ENCODE measurements at regions not wholly inside any gene's neighbourhood (a gene's known extent, or its start where the extent isn't known, plus 50 kb on each side); places are given as distances from the start of the nearest gene placed in this dataset.

DNA sequence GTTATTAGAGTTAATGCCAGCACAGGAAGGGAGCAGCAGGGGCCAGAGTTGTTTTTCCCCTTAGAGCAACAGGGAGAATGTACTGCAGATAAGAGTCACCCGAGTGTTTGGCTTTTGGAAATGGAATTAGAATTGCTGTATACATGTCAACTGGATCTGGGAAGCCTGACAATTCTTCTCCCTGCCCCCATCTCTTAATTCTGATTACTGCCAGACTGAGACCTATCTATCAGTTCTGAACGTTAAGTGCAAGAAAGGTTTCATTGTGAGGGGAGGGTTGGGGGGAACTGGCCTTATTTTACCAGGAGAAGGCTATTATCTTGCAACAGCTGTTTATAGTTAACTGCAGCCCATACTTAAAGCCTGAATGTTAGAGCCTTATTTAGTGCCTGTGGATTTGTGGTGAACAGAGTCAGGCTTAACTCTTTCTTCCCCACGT is 424.5 kb upstream of the CDH11 start:
- no peak for DNase-seq (ENCODE audit: low read depth in 1 of 2, low spot score in 1 of 2)
- no peak overlapping the region for H3K27ac ChIP-seq (replicated peaks)
- no peaks in the 10 kb centered on the region for H3K27me3 ChIP-seq (ENCODE audit: insufficient read depth, poor library complexity, severe bottlenecking)
- TF ChIP-seq, protein P1, sequence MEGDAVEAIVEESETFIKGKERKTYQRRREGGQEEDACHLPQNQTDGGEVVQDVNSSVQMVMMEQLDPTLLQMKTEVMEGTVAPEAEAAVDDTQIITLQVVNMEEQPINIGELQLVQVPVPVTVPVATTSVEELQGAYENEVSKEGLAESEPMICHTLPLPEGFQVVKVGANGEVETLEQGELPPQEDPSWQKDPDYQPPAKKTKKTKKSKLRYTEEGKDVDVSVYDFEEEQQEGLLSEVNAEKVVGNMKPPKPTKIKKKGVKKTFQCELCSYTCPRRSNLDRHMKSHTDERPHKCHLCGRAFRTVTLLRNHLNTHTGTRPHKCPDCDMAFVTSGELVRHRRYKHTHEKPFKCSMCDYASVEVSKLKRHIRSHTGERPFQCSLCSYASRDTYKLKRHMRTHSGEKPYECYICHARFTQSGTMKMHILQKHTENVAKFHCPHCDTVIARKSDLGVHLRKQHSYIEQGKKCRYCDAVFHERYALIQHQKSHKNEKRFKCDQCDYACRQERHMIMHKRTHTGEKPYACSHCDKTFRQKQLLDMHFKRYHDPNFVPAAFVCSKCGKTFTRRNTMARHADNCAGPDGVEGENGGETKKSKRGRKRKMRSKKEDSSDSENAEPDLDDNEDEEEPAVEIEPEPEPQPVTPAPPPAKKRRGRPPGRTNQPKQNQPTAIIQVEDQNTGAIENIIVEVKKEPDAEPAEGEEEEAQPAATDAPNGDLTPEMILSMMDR (IDR thresholded peaks at IDR 0.05; ENCODE audit: insufficient read depth, low read length) = no peak
- no peak for TF ChIP-seq SPI1 (IDR thresholded peaks at IDR 0.05; ENCODE audit: borderline replicate concordance, low read depth)
- no peak for TF ChIP-seq POLR2AphosphoS5 (IDR thresholded peaks at IDR 0.05; ENCODE audit: low read depth)
- TF ChIP-seq, protein P2, sequence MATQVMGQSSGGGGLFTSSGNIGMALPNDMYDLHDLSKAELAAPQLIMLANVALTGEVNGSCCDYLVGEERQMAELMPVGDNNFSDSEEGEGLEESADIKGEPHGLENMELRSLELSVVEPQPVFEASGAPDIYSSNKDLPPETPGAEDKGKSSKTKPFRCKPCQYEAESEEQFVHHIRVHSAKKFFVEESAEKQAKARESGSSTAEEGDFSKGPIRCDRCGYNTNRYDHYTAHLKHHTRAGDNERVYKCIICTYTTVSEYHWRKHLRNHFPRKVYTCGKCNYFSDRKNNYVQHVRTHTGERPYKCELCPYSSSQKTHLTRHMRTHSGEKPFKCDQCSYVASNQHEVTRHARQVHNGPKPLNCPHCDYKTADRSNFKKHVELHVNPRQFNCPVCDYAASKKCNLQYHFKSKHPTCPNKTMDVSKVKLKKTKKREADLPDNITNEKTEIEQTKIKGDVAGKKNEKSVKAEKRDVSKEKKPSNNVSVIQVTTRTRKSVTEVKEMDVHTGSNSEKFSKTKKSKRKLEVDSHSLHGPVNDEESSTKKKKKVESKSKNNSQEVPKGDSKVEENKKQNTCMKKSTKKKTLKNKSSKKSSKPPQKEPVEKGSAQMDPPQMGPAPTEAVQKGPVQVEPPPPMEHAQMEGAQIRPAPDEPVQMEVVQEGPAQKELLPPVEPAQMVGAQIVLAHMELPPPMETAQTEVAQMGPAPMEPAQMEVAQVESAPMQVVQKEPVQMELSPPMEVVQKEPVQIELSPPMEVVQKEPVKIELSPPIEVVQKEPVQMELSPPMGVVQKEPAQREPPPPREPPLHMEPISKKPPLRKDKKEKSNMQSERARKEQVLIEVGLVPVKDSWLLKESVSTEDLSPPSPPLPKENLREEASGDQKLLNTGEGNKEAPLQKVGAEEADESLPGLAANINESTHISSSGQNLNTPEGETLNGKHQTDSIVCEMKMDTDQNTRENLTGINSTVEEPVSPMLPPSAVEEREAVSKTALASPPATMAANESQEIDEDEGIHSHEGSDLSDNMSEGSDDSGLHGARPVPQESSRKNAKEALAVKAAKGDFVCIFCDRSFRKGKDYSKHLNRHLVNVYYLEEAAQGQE (IDR thresholded peaks at IDR 0.05; ENCODE audit: insufficient replicate concordance, low read depth) = no peak
- no peak for TF ChIP-seq GABPA (IDR thresholded peaks at IDR 0.05; ENCODE audit: low read depth)
- H3K4me3 ChIP-seq (replicated peaks; ENCODE audit: insufficient read depth, low read length) = no peak overlapping the region

DNA sequence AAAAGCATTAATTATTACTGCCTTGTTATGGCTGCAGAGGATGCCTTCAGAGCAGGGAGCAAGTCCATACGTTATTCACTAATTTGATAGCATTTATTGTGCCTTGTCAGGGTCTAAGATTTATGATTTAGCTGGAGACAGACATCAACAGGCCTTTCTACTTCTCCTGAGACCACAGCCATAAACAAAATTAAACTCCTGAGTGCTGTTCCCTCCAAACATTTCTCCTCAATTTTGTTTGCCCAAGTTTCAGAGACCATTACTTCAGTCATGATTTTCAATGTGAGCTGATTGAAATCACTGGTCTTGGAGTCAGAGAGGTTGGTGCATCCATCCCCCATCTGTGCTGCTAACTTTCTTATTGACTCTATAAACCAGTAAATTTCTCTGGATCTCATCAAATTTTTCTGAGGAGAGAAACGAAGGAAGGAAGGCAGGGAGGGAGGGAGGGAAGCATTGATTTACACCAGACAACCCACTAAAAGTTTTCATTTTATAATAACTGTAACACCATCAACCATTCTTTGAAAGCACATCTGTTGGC is 423.6 kb upstream of the CDH11 start:
- no peaks in the 10 kb centered on the region for H3K27me3 ChIP-seq (ENCODE audit: insufficient read depth, poor library complexity, severe bottlenecking)
- no peak overlapping the region for H3K4me3 ChIP-seq (replicated peaks; ENCODE audit: insufficient read depth, low read length)
- DNase-seq (ENCODE audit: low read depth in 1 of 2, low spot score in 1 of 2) = no peak
- no peak for TF ChIP-seq GABPA (IDR thresholded peaks at IDR 0.05; ENCODE audit: low read depth)
- no peak for TF ChIP-seq SPI1 (IDR thresholded peaks at IDR 0.05; ENCODE audit: borderline replicate concordance, low read depth)
- TF ChIP-seq, protein P2 (IDR thresholded peaks at IDR 0.05; ENCODE audit: insufficient replicate concordance, low read depth) = no peak
- no peak for TF ChIP-seq POLR2AphosphoS5 (IDR thresholded peaks at IDR 0.05; ENCODE audit: low read depth)
- TF ChIP-seq, protein P1 (IDR thresholded peaks at IDR 0.05; ENCODE audit: insufficient read depth, low read length) = no peak
- H3K27ac ChIP-seq (replicated peaks) = no peak overlapping the region

DNA sequence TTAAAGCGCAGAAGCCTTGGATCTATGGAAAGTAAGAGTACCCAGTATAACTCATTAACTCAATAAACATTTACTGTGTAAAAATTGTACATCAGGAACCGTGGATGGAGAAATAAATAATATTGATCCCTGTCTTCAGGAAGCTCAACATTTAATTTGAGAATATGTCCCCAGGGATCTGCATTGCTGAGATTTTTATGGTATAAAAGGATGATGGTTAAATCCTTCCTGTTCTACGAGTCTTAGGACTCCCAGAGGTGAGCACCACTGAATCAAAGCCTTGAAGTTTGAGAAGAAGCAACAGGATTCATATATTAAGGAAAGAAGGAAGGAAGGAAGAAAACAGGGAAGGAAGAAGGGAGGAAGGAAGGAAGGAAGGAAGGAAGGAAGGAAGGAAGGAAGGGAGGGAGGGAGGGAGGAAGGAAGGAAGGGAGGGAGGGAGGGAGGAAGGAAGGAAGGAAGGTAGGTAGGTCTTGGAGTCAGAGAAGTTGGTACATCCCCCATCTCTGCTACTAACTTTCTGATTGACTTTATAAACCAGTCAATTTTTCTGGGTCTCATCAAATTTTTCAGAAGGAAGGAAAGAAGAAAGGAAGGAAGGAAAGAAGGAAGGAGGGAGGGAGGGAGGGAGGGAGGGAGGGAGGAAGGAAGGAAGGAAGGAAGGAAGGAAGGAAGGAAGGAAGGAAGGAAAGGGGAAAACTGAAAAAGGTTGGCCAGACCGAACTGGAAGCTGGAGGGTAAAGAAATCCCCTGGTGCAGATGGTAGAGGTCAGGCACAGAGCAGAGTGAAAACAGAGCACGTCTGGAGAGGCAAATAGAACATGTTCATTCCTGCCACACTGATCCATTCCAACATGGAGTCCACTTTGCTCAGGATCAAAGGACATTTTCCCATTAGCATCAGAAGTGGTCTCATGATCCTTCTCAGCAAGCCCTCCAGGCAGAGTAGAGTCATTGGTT is 422.2 kb upstream of the CDH11 start:
- Histone ChIP-seq H3K27ac (replicated peaks) (no peak overlapping the region), H3K27me3 (ENCODE audit: insufficient read depth, poor library complexity, severe bottlenecking) (no peaks in the 10 kb centered on the region), H3K4me3 (replicated peaks; ENCODE audit: insufficient read depth, low read length) (no peak overlapping the region)
- DNase-seq (ENCODE audit: low read depth in 1 of 2, low spot score in 1 of 2) = no peak
- TF ChIP-seq, protein P1 (IDR thresholded peaks at IDR 0.05; ENCODE audit: insufficient read depth, low read length) = no peak
- TF ChIP-seq GABPA (IDR thresholded peaks at IDR 0.05; ENCODE audit: low read depth) (no peak), POLR2AphosphoS5 (IDR thresholded peaks at IDR 0.05; ENCODE audit: low read depth) (no peak), SPI1 (IDR thresholded peaks at IDR 0.05; ENCODE audit: borderline replicate concordance, low read depth) (no peak)
- TF ChIP-seq, protein P2 (IDR thresholded peaks at IDR 0.05; ENCODE audit: insufficient replicate concordance, low read depth) = no peak
